ENCODE measurements at regions not wholly inside any gene's neighbourhood (a gene's known extent, or its start where the extent isn't known, plus 50 kb on each side); places are given as distances from the start of the nearest gene placed in this dataset.
"Not testable (repeated sequence)": the region's sequence is repeated elsewhere in the genome, so short reads cannot be mapped to it uniquely, and the experiment has no call there.

DNA sequence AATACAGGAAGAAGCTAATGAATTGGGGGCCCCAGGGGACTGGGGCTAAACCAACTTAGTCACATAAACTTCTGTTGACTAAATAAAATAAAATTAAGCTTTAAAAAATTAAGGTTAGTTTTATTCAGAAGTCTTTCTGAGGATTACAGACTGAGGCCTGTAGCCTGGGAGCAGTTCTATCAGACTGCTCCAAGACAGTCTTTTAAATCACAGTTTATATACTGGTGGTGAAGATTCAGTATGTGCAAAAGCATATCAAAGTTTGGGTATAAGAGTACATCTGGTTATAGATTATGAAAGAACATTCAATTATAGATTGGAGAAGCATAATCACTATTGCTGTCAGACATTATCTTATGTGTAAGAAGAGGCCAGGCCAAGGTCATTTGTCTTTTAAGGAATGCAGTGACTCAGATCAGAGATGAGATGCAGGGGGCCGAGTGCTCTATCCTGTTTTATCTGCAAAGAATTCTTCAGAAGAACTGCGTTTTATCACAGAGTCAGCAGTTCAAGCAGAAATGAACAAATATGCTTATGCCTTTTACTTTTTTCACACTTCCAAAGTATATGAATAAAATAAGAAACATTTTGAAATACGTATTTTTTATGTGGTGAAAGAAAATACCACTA is 109.4 kb downstream of the PDHA2 start:
- Histone ChIP-seq H4K20me1 (ENCODE audit: insufficient read depth, low read length) (no peaks in the 10 kb centered on the region), H3K4me2 (ENCODE audit: low read length) (no peak overlapping the region), H3K4me3 (ENCODE audit: insufficient read depth, low read depth, low read length) (no peak overlapping the region), H3K27ac (ENCODE audit: low read depth, low read length) (no peak overlapping the region), H3K4me1 (ENCODE audit: insufficient read depth, low read length) (peaks cover 3% of the 10 kb centered on the region), H2AFZ (ENCODE audit: low read depth, low read length) (no peak overlapping the region), H3K9me3 (ENCODE audit: insufficient read depth, low read depth, low read length) (no peaks in the 10 kb centered on the region), H3K27me3 (ENCODE audit: insufficient read depth, low read length) (no peaks in the 10 kb centered on the region), H3K9ac (ENCODE audit: low read length) (no peak overlapping the region), H3K36me3 (ENCODE audit: insufficient read depth, low read length) (no peaks in the 10 kb centered on the region), H3K79me2 (ENCODE audit: insufficient read depth, low read length) (no peaks in the 10 kb centered on the region)
- Mint-ChIP-seq H3K4me1 (ENCODE audit: low read depth, unreplicated experiment) (peaks cover 8% of the 10 kb centered on the region), H3K27me3 (ENCODE audit: low read depth, unreplicated experiment) (no peaks in the 10 kb centered on the region), H3K36me3 (ENCODE audit: low read depth, unreplicated experiment) (peaks cover 3% of the 10 kb centered on the region), H3K4me3 (ENCODE audit: unreplicated experiment) (no peak overlapping the region), H3K27ac (ENCODE audit: unreplicated experiment) (no peak overlapping the region), H3K9me3 (ENCODE audit: unreplicated experiment) (peaks cover 6% of the 10 kb centered on the region)
- DNase-seq (ENCODE audit: low read depth) (peak; percentile 20), FAIRE-seq (no peak)
- no peak for TF ChIP-seq EZH2 (IDR thresholded peaks at IDR 0.05; ENCODE audit: insufficient read depth, low read length)
- TF ChIP-seq, protein P1, sequence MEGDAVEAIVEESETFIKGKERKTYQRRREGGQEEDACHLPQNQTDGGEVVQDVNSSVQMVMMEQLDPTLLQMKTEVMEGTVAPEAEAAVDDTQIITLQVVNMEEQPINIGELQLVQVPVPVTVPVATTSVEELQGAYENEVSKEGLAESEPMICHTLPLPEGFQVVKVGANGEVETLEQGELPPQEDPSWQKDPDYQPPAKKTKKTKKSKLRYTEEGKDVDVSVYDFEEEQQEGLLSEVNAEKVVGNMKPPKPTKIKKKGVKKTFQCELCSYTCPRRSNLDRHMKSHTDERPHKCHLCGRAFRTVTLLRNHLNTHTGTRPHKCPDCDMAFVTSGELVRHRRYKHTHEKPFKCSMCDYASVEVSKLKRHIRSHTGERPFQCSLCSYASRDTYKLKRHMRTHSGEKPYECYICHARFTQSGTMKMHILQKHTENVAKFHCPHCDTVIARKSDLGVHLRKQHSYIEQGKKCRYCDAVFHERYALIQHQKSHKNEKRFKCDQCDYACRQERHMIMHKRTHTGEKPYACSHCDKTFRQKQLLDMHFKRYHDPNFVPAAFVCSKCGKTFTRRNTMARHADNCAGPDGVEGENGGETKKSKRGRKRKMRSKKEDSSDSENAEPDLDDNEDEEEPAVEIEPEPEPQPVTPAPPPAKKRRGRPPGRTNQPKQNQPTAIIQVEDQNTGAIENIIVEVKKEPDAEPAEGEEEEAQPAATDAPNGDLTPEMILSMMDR (IDR thresholded peaks at IDR 0.05; ENCODE audit: insufficient read depth, low read depth, low read length) = no peak

DNA sequence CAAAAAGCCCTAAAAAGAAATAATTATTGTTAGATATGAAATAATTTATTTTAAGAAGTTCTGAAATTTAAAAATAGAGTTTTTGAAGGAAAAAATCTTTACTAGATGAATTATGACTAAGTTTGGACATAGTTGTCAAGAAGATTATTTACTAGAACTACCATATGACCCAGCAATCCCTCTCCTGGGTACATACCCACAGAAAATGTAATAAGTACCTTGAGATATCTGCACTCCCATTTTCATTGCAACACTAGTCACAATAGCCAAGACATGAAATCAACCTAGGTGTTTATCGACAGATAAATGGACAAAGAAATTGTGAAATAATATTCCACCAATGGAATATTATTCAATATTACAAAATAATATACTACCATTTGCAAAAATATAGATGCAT is 109.9 kb downstream of the PDHA2 start:
- H3K27me3 ChIP-seq (ENCODE audit: insufficient read depth, low read length) = no peaks in the 10 kb centered on the region
- Mint-ChIP-seq H3K27ac (ENCODE audit: unreplicated experiment) (no peak overlapping the region), H3K4me3 (ENCODE audit: unreplicated experiment) (no peak overlapping the region), H3K4me1 (ENCODE audit: low read depth, unreplicated experiment) (peaks cover 8% of the 10 kb centered on the region), H3K36me3 (ENCODE audit: low read depth, unreplicated experiment) (peaks cover 3% of the 10 kb centered on the region), H3K9me3 (ENCODE audit: unreplicated experiment) (peaks cover 6% of the 10 kb centered on the region), H3K27me3 (ENCODE audit: low read depth, unreplicated experiment) (no peaks in the 10 kb centered on the region)
- H3K9ac ChIP-seq (ENCODE audit: low read length) = no peak overlapping the region
- FAIRE-seq (no peak), DNase-seq (ENCODE audit: low read depth) (no peak)
- H4K20me1 ChIP-seq (ENCODE audit: insufficient read depth, low read length) = no peaks in the 10 kb centered on the region
- H3K9me3 ChIP-seq (ENCODE audit: insufficient read depth, low read depth, low read length) = no peaks in the 10 kb centered on the region
- peaks cover 3% of the 10 kb centered on the region for H3K4me1 ChIP-seq (ENCODE audit: insufficient read depth, low read length)
- no peaks in the 10 kb centered on the region for H3K36me3 ChIP-seq (ENCODE audit: insufficient read depth, low read length)
- no peaks in the 10 kb centered on the region for H3K79me2 ChIP-seq (ENCODE audit: insufficient read depth, low read length)
- H2AFZ ChIP-seq (ENCODE audit: low read depth, low read length) = no peak overlapping the region
- H3K27ac ChIP-seq (ENCODE audit: low read depth, low read length) = no peak overlapping the region
- H3K4me3 ChIP-seq (ENCODE audit: insufficient read depth, low read depth, low read length) = no peak overlapping the region
- no peak overlapping the region for H3K4me2 ChIP-seq (ENCODE audit: low read length)
- no peak for TF ChIP-seq EZH2 (IDR thresholded peaks at IDR 0.05; ENCODE audit: insufficient read depth, low read length)

DNA sequence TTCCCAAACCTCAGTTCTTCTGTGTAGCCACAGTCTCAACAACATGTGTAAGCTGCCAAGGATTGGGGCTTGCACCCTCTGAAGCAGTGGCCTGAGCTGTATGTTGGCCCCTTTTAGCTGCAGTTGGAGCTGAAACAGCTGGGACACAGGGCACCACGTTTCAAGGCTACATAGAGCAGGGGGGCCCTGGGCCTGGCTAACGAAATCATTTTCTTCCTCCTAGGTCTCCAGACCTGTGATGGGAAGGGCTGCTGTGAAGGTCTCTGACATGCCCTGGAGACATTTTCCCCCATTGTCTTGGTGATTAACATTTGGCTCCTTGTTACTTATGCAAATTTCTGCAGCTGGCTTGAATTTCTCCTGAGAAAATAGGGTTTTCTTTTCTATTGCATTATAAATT is 112.6 kb downstream of the PDHA2 start:
- H3K4me3 ChIP-seq (ENCODE audit: insufficient read depth, low read depth, low read length); H4K20me1 ChIP-seq (ENCODE audit: insufficient read depth, low read length); H3K27me3 Mint-ChIP-seq (ENCODE audit: low read depth, unreplicated experiment); H3K27ac ChIP-seq (ENCODE audit: low read depth, low read length); H2AFZ ChIP-seq (ENCODE audit: low read depth, low read length); H3K9ac ChIP-seq (ENCODE audit: low read length); H3K79me2 ChIP-seq (ENCODE audit: insufficient read depth, low read length); H3K4me3 Mint-ChIP-seq (ENCODE audit: unreplicated experiment); H3K36me3 ChIP-seq (ENCODE audit: insufficient read depth, low read length); FAIRE-seq; H3K9me3 ChIP-seq (ENCODE audit: insufficient read depth, low read depth, low read length); H3K9me3 Mint-ChIP-seq (ENCODE audit: unreplicated experiment); H3K27ac Mint-ChIP-seq (ENCODE audit: unreplicated experiment); H3K4me1 Mint-ChIP-seq (ENCODE audit: low read depth, unreplicated experiment); H3K36me3 Mint-ChIP-seq (ENCODE audit: low read depth, unreplicated experiment); H3K4me1 ChIP-seq (ENCODE audit: insufficient read depth, low read length); H3K4me2 ChIP-seq (ENCODE audit: low read length); DNase-seq (ENCODE audit: low read depth); H3K27me3 ChIP-seq (ENCODE audit: insufficient read depth, low read length): not testable (repeated sequence)
